IPS-20b (cell line): ENCODE measurements at regions not wholly inside any gene's neighbourhood (a gene's known extent, or its start where the extent isn't known, plus 50 kb on each side); places are given as distances from the start of the nearest gene placed in this dataset.

Experiments used
- H3K27ac ChIP-seq: one replicate; pipeline ENCODE4 v1.5.1; 2013; ENCODE audit warnings: low read length
- H3K27me3 ChIP-seq: 2 replicates; pipeline ENCODE4 v1.6.1; 2013; ENCODE audit warnings: mild to moderate bottlenecking, low read length, inconsistent platforms; ENCODE audit not compliant: insufficient read depth
- H3K36me3 ChIP-seq: 2 replicates; pipeline ENCODE4 v1.6.1; 2013; ENCODE audit warnings: low read depth, mild to moderate bottlenecking, inconsistent platforms, low read length, moderate library complexity; ENCODE audit not compliant: insufficient read depth
- H3K4me1 ChIP-seq: 2 replicates; pipeline ENCODE4 v1.6.1; 2013; ENCODE audit warnings: mild to moderate bottlenecking, control low read depth, inconsistent platforms, low read length, moderate library complexity; ENCODE audit not compliant: insufficient read depth
- H3K4me3 ChIP-seq: 2 replicates; pipeline ENCODE4 v1.5.1; 2013; ENCODE audit warnings: mild to moderate bottlenecking, low read length, inconsistent platforms
- H3K9ac ChIP-seq: 2 replicates; pipeline ENCODE4 v1.6.1; 2013; ENCODE audit warnings: low read depth, mild to moderate bottlenecking, inconsistent platforms, low read length, moderate library complexity
- H3K9me3 ChIP-seq: 2 replicates; pipeline ENCODE4 v1.6.1; 2013; ENCODE audit warnings: mild to moderate bottlenecking, low read depth, low read length, inconsistent platforms; ENCODE audit not compliant: insufficient read depth

- Histone ChIP-seq H3K27me3 (no peaks in the 10 kb centered on the region), H3K27ac (no peak overlapping the region), H3K36me3 (no peaks in the 10 kb centered on the region), H3K9ac (no peak overlapping the region), H3K4me3 (no peak overlapping the region), H3K9me3 (no peaks in the 10 kb centered on the region), H3K4me1 (no peaks in the 10 kb centered on the region)
Measured at GRCh38 chr3:153957421-153957820, 163.8 kb upstream of the ARHGEF26 start.

GRCh38 chr3:153958635-153959595 lies 162.3 kb upstream of the ARHGEF26 start:
- no peaks in the 10 kb centered on the region for H3K36me3 ChIP-seq
- H3K9ac ChIP-seq, result no peak overlapping the region
- H3K4me3 ChIP-seq, result no peak overlapping the region
- H3K27me3 ChIP-seq, result no peaks in the 10 kb centered on the region
- H3K4me1 ChIP-seq, result no peaks in the 10 kb centered on the region
- no peaks in the 10 kb centered on the region for H3K9me3 ChIP-seq
- H3K27ac ChIP-seq, result no peak overlapping the region

GRCh38 chr3:153960458-153961074 lies 160.6 kb upstream of the ARHGEF26 start:
- no peak overlapping the region for H3K4me3 ChIP-seq
- no peaks in the 10 kb centered on the region for H3K27me3 ChIP-seq
- no peak overlapping the region for H3K9ac ChIP-seq
- H3K4me1 ChIP-seq, result no peaks in the 10 kb centered on the region
- H3K9me3 ChIP-seq, result no peaks in the 10 kb centered on the region
- no peak overlapping the region for H3K27ac ChIP-seq
- H3K36me3 ChIP-seq, result no peaks in the 10 kb centered on the region

GRCh38 chr3:153961494-153961893 lies 159.7 kb upstream of the ARHGEF26 start:
- H3K4me1 ChIP-seq, result no peaks in the 10 kb centered on the region
- H3K27me3 ChIP-seq, result no peaks in the 10 kb centered on the region
- H3K9me3 ChIP-seq, result no peaks in the 10 kb centered on the region
- H3K9ac ChIP-seq, result no peak overlapping the region
- H3K4me3 ChIP-seq, result no peak overlapping the region
- H3K36me3 ChIP-seq, result no peaks in the 10 kb centered on the region
- no peak overlapping the region for H3K27ac ChIP-seq

GRCh38 chr3:153963012-153963411 lies 158.2 kb upstream of the ARHGEF26 start:
- Histone ChIP-seq H3K9me3 (no peaks in the 10 kb centered on the region), H3K36me3 (no peaks in the 10 kb centered on the region), H3K4me3 (no peak overlapping the region), H3K27me3 (no peaks in the 10 kb centered on the region), H3K27ac (no peak overlapping the region), H3K4me1 (no peaks in the 10 kb centered on the region), H3K9ac (no peak overlapping the region)

- H3K9me3 ChIP-seq, result no peaks in the 10 kb centered on the region
- H3K27me3 ChIP-seq, result no peaks in the 10 kb centered on the region
- no peaks in the 10 kb centered on the region for H3K36me3 ChIP-seq
- H3K27ac ChIP-seq, result no peak overlapping the region
- no peak overlapping the region for H3K9ac ChIP-seq
- H3K4me3 ChIP-seq, result no peak overlapping the region
- H3K4me1 ChIP-seq, result no peaks in the 10 kb centered on the region
Measured at GRCh38 chr3:153967260-153967659, 153.9 kb upstream of the ARHGEF26 start.

- H3K9ac ChIP-seq, result no peak overlapping the region
Measured at GRCh38 chr3:153970047-153970446, 151.1 kb upstream of the ARHGEF26 start.

GRCh38 chr3:153970741-153971347 lies 150.3 kb upstream of the ARHGEF26 start:
- Histone ChIP-seq H3K4me3 (no peak overlapping the region), H3K4me1 (no peaks in the 10 kb centered on the region), H3K9me3 (no peaks in the 10 kb centered on the region), H3K27ac (no peak overlapping the region), H3K27me3 (no peaks in the 10 kb centered on the region), H3K36me3 (no peaks in the 10 kb centered on the region), H3K9ac (no peak overlapping the region)

More at GRCh38 chr3:153970047-153970446, 151.1 kb upstream of the ARHGEF26 start:
- H3K9me3 ChIP-seq, result no peaks in the 10 kb centered on the region
- H3K4me1 ChIP-seq, result no peaks in the 10 kb centered on the region
- no peak overlapping the region for H3K27ac ChIP-seq
- no peak overlapping the region for H3K4me3 ChIP-seq
- no peaks in the 10 kb centered on the region for H3K36me3 ChIP-seq
- H3K27me3 ChIP-seq, result no peaks in the 10 kb centered on the region

GRCh38 chr3:153972862-153973261 lies 148.3 kb upstream of the ARHGEF26 start:
- Histone ChIP-seq H3K9me3 (no peaks in the 10 kb centered on the region), H3K9ac (no peak overlapping the region), H3K4me3 (no peak overlapping the region), H3K27me3 (no peaks in the 10 kb centered on the region), H3K36me3 (no peaks in the 10 kb centered on the region), H3K4me1 (no peaks in the 10 kb centered on the region), H3K27ac (no peak overlapping the region)

GRCh38 chr3:153973722-153974265 lies 147.4 kb upstream of the ARHGEF26 start:
- no peak overlapping the region for H3K27ac ChIP-seq
- no peaks in the 10 kb centered on the region for H3K4me1 ChIP-seq
- no peaks in the 10 kb centered on the region for H3K27me3 ChIP-seq
- no peaks in the 10 kb centered on the region for H3K36me3 ChIP-seq
- H3K9ac ChIP-seq, result no peak overlapping the region
- no peaks in the 10 kb centered on the region for H3K9me3 ChIP-seq
- no peak overlapping the region for H3K4me3 ChIP-seq

- no peak overlapping the region for H3K9ac ChIP-seq
- no peaks in the 10 kb centered on the region for H3K27me3 ChIP-seq
- H3K9me3 ChIP-seq, result no peaks in the 10 kb centered on the region
- no peak overlapping the region for H3K27ac ChIP-seq
- H3K4me1 ChIP-seq, result no peaks in the 10 kb centered on the region
- H3K4me3 ChIP-seq, result no peak overlapping the region
- no peaks in the 10 kb centered on the region for H3K36me3 ChIP-seq
Measured at GRCh38 chr3:153974614-153975013, 146.6 kb upstream of the ARHGEF26 start.
